H1 (cell line): ENCODE measurements at regions not wholly inside any gene's neighbourhood (a gene's known extent, or its start where the extent isn't known, plus 50 kb on each side); places are given as distances from the start of the nearest gene placed in this dataset.

Experiments used
- CTCF ChIA-PET: fragments of 300-600 bp; sonication (Branson Sonifier 250); formaldehyde crosslinking; loops from one replicate; lab custom pipeline; 2021; ENCODE audit not compliant: partially characterized antibody; lab: Charles Lee
- POLR2A ChIA-PET: fragments of 300-600 bp; sonication (Branson Sonifier 250); formaldehyde crosslinking; loops from one replicate; lab custom pipeline; 2021; ENCODE audit warnings: inconsistent platforms; ENCODE audit not compliant: partially characterized antibody; lab: Charles Lee
- DNase-seq, 2 experiments: peaks; one replicate each; pipeline versions ENCODE4 v3.0.0 to v3.0.0-alpha.2; 2010 to 2022; ENCODE audit warnings: low spot score in 2 of 2, low read depth in 1 of 2, mixed read lengths in 1 of 2
- FAIRE-seq: peaks from 2 replicates; lab custom pipeline; 2011; peaks lifted over from hg19 to GRCh38; lab: Jason Lieb, UNC
- H2AFZ ChIP-seq: 2 replicates; pipeline ENCODE4 v1.8.1; 2012; ENCODE audit warnings: low read length, inconsistent platforms
- H2AK5ac ChIP-seq: 2 replicates; pipeline ENCODE4 v1.6.1; 2013; ENCODE audit warnings: low read depth, low read length
- H2BK120ac ChIP-seq: replicated peaks from 2 replicates; pipeline ENCODE3; 2013; ENCODE audit warnings: low read depth, low read length, inconsistent platforms
- H2BK12ac ChIP-seq: 2 replicates; pipeline ENCODE4 v1.6.1; 2013; ENCODE audit warnings: low read depth, low read length
- H2BK15ac ChIP-seq: 2 replicates; pipeline ENCODE4 v1.6.1; 2013; ENCODE audit warnings: low read length
- H2BK20ac ChIP-seq: 2 replicates; pipeline ENCODE4 v1.6.1; 2013; ENCODE audit warnings: low read length
- H2BK5ac ChIP-seq: 2 replicates; pipeline ENCODE4 v1.6.1; 2013; ENCODE audit warnings: low read depth, low read length
- H3K14ac ChIP-seq: 2 replicates; pipeline ENCODE4 v1.6.1; 2013; ENCODE audit warnings: inconsistent platforms; ENCODE audit not compliant: insufficient read length
- H3K18ac ChIP-seq: 2 replicates; pipeline ENCODE4 v1.6.1; 2013; ENCODE audit warnings: low read length; ENCODE audit errors: extremely low read depth
- H3K23ac ChIP-seq: 2 replicates; pipeline ENCODE4 v1.6.1; 2013; ENCODE audit warnings: inconsistent platforms; ENCODE audit not compliant: insufficient read length
- H3K23me2 ChIP-seq: 2 replicates; pipeline ENCODE4 v1.6.1; 2013; ENCODE audit warnings: low read depth, low read length
- H3K27ac ChIP-seq: 2 replicates; pipeline ENCODE4 v1.6.1; 2011; ENCODE audit warnings: low read depth, low read length, inconsistent platforms
- H3K27me3 ChIP-seq, 4 experiments: replicated peaks in 1 of 4; 1 replicate in 1 of 4; 2 replicates in 3 of 4; pipeline versions ENCODE4 v1.6.1 to v1.8.1; 2011 to 2013; ENCODE audit warnings: low read length in 3 of 4, mild to moderate bottlenecking in 3 of 4, inconsistent platforms in 2 of 4, mixed read lengths in 2 of 4, moderate library complexity in 1 of 4; ENCODE audit not compliant: control insufficient read depth in 3 of 4, insufficient read depth in 3 of 4; ENCODE audit errors: extremely low read depth in 1 of 4
- H3K36me3 ChIP-seq, 4 experiments: 2 replicates each; pipeline versions ENCODE4 v1.6.1 to v1.8.1; 2011 to 2013; ENCODE audit warnings: mild to moderate bottlenecking in 4 of 4, low read length in 3 of 4, moderate library complexity in 2 of 4, control low read depth in 1 of 4, inconsistent platforms in 1 of 4; ENCODE audit not compliant: insufficient read depth in 4 of 4, control insufficient read depth in 2 of 4
- H3K4ac ChIP-seq: replicated peaks from 2 replicates; pipeline ENCODE3; 2013; ENCODE audit warnings: low read length, low read depth, mixed read lengths, inconsistent platforms; ENCODE audit not compliant: insufficient read length
- H3K4me1 ChIP-seq, 4 experiments: replicated peaks in 1 of 4; 1 replicate in 1 of 4; 2 replicates in 3 of 4; pipeline versions ENCODE4 v1.6.1 to v1.8.1; 2011 to 2013; ENCODE audit warnings: low read length in 3 of 4, inconsistent platforms in 2 of 4, mixed read lengths in 1 of 4; ENCODE audit not compliant: insufficient read depth in 4 of 4, control insufficient read depth in 3 of 4
- H3K4me2 ChIP-seq, 2 experiments: 2 replicates each; pipeline versions ENCODE4 v1.6.1 to v1.8.1; 2011 to 2013; ENCODE audit warnings: low read depth in 2 of 2, low read length in 2 of 2, control low read depth in 1 of 2, inconsistent platforms in 1 of 2, mild to moderate bottlenecking in 1 of 2; ENCODE audit not compliant: insufficient read depth in 1 of 2
- H3K4me3 ChIP-seq, 4 experiments: fragments of 200-600, 300-600 bp in 1 of 4; sonication (generic), shearing (Covaris generic), sonication (Bioruptor Twin) in 1 of 4; 2 replicates each; pipeline versions ENCODE4 v1.5.1 to v1.8.1; 2011 to 2016; ENCODE audit warnings: low read length in 4 of 4, low read depth in 3 of 4, control low read depth in 2 of 4, inconsistent platforms in 2 of 4, mild to moderate bottlenecking in 2 of 4, mixed read lengths in 1 of 4, moderate library complexity in 1 of 4; ENCODE audit not compliant: insufficient read depth in 2 of 4; ENCODE audit errors: extremely low read depth in 1 of 4
- H3K56ac ChIP-seq: replicated peaks from 2 replicates; pipeline ENCODE3; 2013; ENCODE audit warnings: low read depth, mild to moderate bottlenecking, mixed read lengths, low read length, inconsistent platforms; ENCODE audit not compliant: insufficient read length
- H3K79me1 ChIP-seq: 2 replicates; pipeline ENCODE4 v1.6.1; 2013; ENCODE audit warnings: low read depth, low read length, control low read depth
- H3K79me2 ChIP-seq, 2 experiments: 2 replicates each; pipeline versions ENCODE4 v1.6.1 to v1.8.1; 2012 to 2013; ENCODE audit warnings: low read length in 2 of 2, mild to moderate bottlenecking in 2 of 2, inconsistent platforms in 1 of 2; ENCODE audit not compliant: insufficient read depth in 2 of 2, control insufficient read depth in 1 of 2
- H3K9ac ChIP-seq, 4 experiments: replicated peaks in 1 of 4; 1 replicate in 1 of 4; 2 replicates in 3 of 4; pipeline versions ENCODE4 v1.6.1 to v1.8.1; 2011 to 2013; ENCODE audit warnings: low read depth in 3 of 4, low read length in 3 of 4, control low read depth in 2 of 4, mild to moderate bottlenecking in 2 of 4, moderate library complexity in 2 of 4, inconsistent platforms in 1 of 4; ENCODE audit errors: extremely low read depth in 1 of 4
- H3K9me3 ChIP-seq, 2 experiments: 2 replicates each; pipeline versions ENCODE4 v1.6.1 to v1.8.1; 2012 to 2013; ENCODE audit warnings: mild to moderate bottlenecking in 2 of 2, moderate library complexity in 2 of 2, control low read depth in 1 of 2, inconsistent platforms in 1 of 2, low read depth in 1 of 2, low read length in 1 of 2, mixed read lengths in 1 of 2; ENCODE audit not compliant: insufficient read depth in 2 of 2
- H4K20me1 ChIP-seq, 2 experiments: replicated peaks in 1 of 2; 2 replicates each; pipeline versions ENCODE3 to v1.8.1; 2011 to 2013; ENCODE audit warnings: inconsistent platforms in 2 of 2, low read length in 2 of 2, mild to moderate bottlenecking in 1 of 2; ENCODE audit not compliant: insufficient read depth in 2 of 2, control insufficient read depth in 1 of 2
- H4K5ac ChIP-seq: 2 replicates; pipeline ENCODE4 v1.6.1; 2013; ENCODE audit warnings: low read length, low read depth, mixed read lengths, inconsistent platforms; ENCODE audit not compliant: insufficient read length
- H4K8ac ChIP-seq: 2 replicates; pipeline ENCODE4 v1.8.0; 2013; ENCODE audit warnings: mild to moderate bottlenecking, moderate library complexity, low read length, inconsistent platforms; ENCODE audit not compliant: insufficient read depth; ENCODE audit errors: extremely low read depth
- H4K91ac ChIP-seq: replicated peaks from 2 replicates; pipeline ENCODE3; 2013; ENCODE audit warnings: low read length, mixed read lengths, inconsistent platforms; ENCODE audit not compliant: insufficient read length
- ATF2 ChIP-seq: IDR thresholded peaks from 2 replicates; pipeline ENCODE4 v1.6.1; 2012; ENCODE audit warnings: low read length, inconsistent platforms
- BCL11A ChIP-seq, 2 experiments: IDR thresholded peaks; one replicate each; pipeline ENCODE4 v1.6.1; 2011; ENCODE audit warnings: low read depth in 2 of 2, low read length in 2 of 2, mild to moderate bottlenecking in 2 of 2
- CBX5 ChIP-seq: fragments of 300-800, 300-1000 bp; sonication (generic); IDR thresholded peaks from 2 replicates; pipeline ENCODE4 v1.7.1; 2016; ENCODE audit warnings: antibody characterized with exemption, low read length, low read depth
- CHD2 ChIP-seq: IDR thresholded peaks from 2 replicates; pipeline ENCODE4 v1.6.1; 2012; ENCODE audit warnings: low read length, improper control_type of control experiment
- E2F6 ChIP-seq: IDR thresholded peaks from 2 replicates; pipeline ENCODE4 v1.6.1; 2012; ENCODE audit warnings: inconsistent platforms
- EZH2 ChIP-seq: fragments of 200-600 bp; sonication (generic); IDR thresholded peaks from 2 replicates; pipeline ENCODE4 v1.7.1; 2012; ENCODE audit warnings: low read depth, mild to moderate bottlenecking, moderate library complexity, low read length, inconsistent platforms; ENCODE audit not compliant: severe bottlenecking
- JUND ChIP-seq: IDR thresholded peaks from 2 replicates; pipeline ENCODE4 v1.6.1; 2011; ENCODE audit warnings: mild to moderate bottlenecking, improper control_type of control experiment, low read length
- NRF1 ChIP-seq: IDR thresholded peaks from 2 replicates; pipeline ENCODE4 v1.6.1; 2011; ENCODE audit warnings: mild to moderate bottlenecking, low read depth, low read length, improper control_type of control experiment
- SAP30 ChIP-seq: fragments of 300-600 bp; sonication (generic); IDR thresholded peaks from 2 replicates; pipeline ENCODE4 v1.7.1; 2012; ENCODE audit warnings: low read length, moderate library complexity, mild to moderate bottlenecking, inconsistent platforms; ENCODE audit not compliant: insufficient read depth, insufficient replicate concordance
- SIX5 ChIP-seq: IDR thresholded peaks from 2 replicates; pipeline ENCODE4 v1.6.1; 2011; ENCODE audit warnings: mild to moderate bottlenecking, low read depth, low read length
- SRF ChIP-seq: IDR thresholded peaks from 2 replicates; pipeline ENCODE4 v1.6.1; 2011; ENCODE audit warnings: mild to moderate bottlenecking, low read depth, low read length, moderate library complexity
- TBP ChIP-seq: IDR thresholded peaks from 2 replicates; pipeline ENCODE4 v1.6.1; 2011; ENCODE audit warnings: low read depth, low read length, improper control_type of control experiment
- TEAD4 ChIP-seq: IDR thresholded peaks from 2 replicates; pipeline ENCODE4 v1.6.1; 2012; ENCODE audit warnings: low read depth, low read length, inconsistent platforms, mixed read lengths
- WGBS, 2 experiments: shearing (Covaris generic) in 1 of 2; methylation state at CpG; one replicate each; pipeline versions ENCODE4 v1.1.6 to v1.1.7; 2013 to 2015; ENCODE audit warnings: low lambda C conversion rate in 2 of 2, mixed read lengths in 2 of 2, inconsistent platforms in 1 of 2, low coverage in 1 of 2, missing lambda C conversion rate in 1 of 2; ENCODE audit not compliant: insufficient replicate concordance in 2 of 2, insufficient coverage in 1 of 2, insufficient read length in 1 of 2; ENCODE audit errors: extremely low coverage in 1 of 2, missing lambda C conversion rate in 1 of 2; 5-methylcytosine and 5-hydroxymethylcytosine counted together

DNA sequence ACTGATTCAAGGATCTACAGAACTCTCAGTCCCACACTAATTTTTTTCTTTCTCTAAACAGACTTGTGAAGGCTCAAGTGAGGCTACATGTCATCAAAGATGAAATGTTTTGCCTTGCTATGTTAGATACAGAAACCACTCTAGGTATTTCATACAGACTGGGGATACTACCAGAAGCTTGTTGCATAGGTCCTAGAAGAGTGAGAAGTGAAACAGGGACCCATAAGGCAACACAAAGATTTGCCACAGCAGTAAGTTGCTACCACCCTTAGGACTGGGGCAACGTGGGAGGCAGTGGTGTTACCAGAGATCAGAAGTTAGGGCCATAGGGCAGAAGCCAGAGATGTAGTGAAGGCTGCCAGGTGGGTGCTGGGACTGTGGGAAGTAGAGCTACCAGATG, 50.7 kb upstream of the MID1IP1 start:
- no peak for DNase-seq
- no peak overlapping the region for H3K18ac ChIP-seq
- H3K23me2 ChIP-seq: no peaks in the 10 kb centered on the region
- no peak overlapping the region for H3K56ac ChIP-seq
- CTCF ChIA-PET: interaction anchor here (1.3 to 10.2 kb wide), 4 partner anchors 15 to 400 kb away, joined by 3 to 54 read pairs (median 8); no protein-coding TSS in a partner anchor
- H3K9me3 ChIP-seq: no peaks in the 10 kb centered on the region
- H3K23ac ChIP-seq: no peak overlapping the region
- no peak overlapping the region for H2BK5ac ChIP-seq
- H2BK12ac ChIP-seq: no peak overlapping the region
- no peak overlapping the region for H2BK20ac ChIP-seq
- H3K4me3 ChIP-seq: no peak overlapping the region
- 80% methylated on average over 1 of the region's 1 CpG; no CpG with 5 or more reads in 1 of the 2 experiments for WGBS, 2 experiments
- no peak overlapping the region for H2AK5ac ChIP-seq
- no peaks in the 10 kb centered on the region for H3K36me3 ChIP-seq
- H3K27me3 ChIP-seq: no peaks in the 10 kb centered on the region
- no peak overlapping the region for H2BK15ac ChIP-seq
- no peak for FAIRE-seq
- no peak overlapping the region for H4K5ac ChIP-seq
- H3K27ac ChIP-seq: no peak overlapping the region
- H4K20me1 ChIP-seq: no peaks in the 10 kb centered on the region
- no peaks in the 10 kb centered on the region for H3K79me1 ChIP-seq
- peaks cover 0 to 7% (median 2%) of the 10 kb centered on the region in 4 experiments; a peak in 4 of 7 replicates for H3K4me1 ChIP-seq
- H3K4ac ChIP-seq: no peak overlapping the region
- no peaks in the 10 kb centered on the region for H3K79me2 ChIP-seq
- H3K4me2 ChIP-seq: no peak overlapping the region
- no peak overlapping the region for H2BK120ac ChIP-seq
- POLR2A ChIA-PET: no interaction called here
- H3K9ac ChIP-seq: no peak overlapping the region
- H4K91ac ChIP-seq: no peak overlapping the region
- no peak overlapping the region for H3K14ac ChIP-seq
- H2AFZ ChIP-seq: no peak overlapping the region
- H4K8ac ChIP-seq: no peak overlapping the region
- TF ChIP-seq EZH2 (no peak), SRF (no peak), TEAD4 (no peak), BCL11A (IDR thresholded peaks at IDR 0.05; ENCODE audit: low read depth in 2 of 2, low read length in 2 of 2) (no peak), CHD2 (no peak), E2F6 (no peak), SAP30 (no peak), TBP (no peak), NRF1 (no peak), ATF2 (no peak), CBX5 (no peak), JUND (no peak), SIX5 (no peak)
